NB4 (cell line): ENCODE measurements at regions not wholly inside any gene's neighbourhood (a gene's known extent, or its start where the extent isn't known, plus 50 kb on each side); places are given as distances from the start of the nearest gene placed in this dataset.

Experiments used
- DNase-seq: peaks from one replicate; pipeline ENCODE4 v3.0.0; 2010; ENCODE audit warnings: low read depth
- H3K4me3 ChIP-seq: one replicate; pipeline ENCODE4 v1.5.1; 2011; ENCODE audit warnings: mild to moderate bottlenecking, low read depth, low read length, moderate library complexity
- CTCF ChIP-seq: IDR thresholded peaks from one replicate; pipeline ENCODE4 v1.5.1; 2012; ENCODE audit warnings: low read depth, low read length
- MAX ChIP-seq: IDR thresholded peaks from 2 replicates; pipeline ENCODE4 v1.6.1; 2011; ENCODE audit warnings: low read depth, low read length
- MYC ChIP-seq: IDR thresholded peaks from 2 replicates; pipeline ENCODE4 v1.6.1; 2011; ENCODE audit warnings: low read depth, low read length
- POLR2A ChIP-seq: IDR thresholded peaks from 2 replicates; pipeline ENCODE4 v1.6.1; 2011; ENCODE audit warnings: mild to moderate bottlenecking; ENCODE audit not compliant: insufficient read length; ENCODE audit errors: extremely low read depth

DNA sequence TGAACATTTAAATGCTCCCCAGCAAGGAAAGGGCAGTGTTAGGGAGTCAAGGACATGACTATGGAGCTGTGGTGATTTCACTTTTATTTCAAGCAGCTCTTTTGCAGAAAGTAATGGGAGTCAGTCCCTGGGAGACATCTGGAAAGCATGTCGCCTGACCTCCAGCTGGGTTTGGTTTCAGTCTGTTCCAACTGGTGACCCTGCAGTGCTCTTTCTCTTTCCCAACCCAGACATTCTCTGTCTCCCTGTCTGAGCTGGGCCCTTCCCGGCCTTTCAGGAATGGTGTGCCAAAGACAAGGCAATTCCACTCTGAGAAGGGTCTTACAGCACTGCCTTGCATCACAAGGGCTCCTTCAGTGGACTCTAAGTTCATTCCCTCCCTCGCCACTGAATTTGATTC lies 323.2 kb downstream of the OSR1 start:
- TF ChIP-seq MYC (no peak), CTCF (no peak), MAX (no peak), POLR2A (no peak)

DNA sequence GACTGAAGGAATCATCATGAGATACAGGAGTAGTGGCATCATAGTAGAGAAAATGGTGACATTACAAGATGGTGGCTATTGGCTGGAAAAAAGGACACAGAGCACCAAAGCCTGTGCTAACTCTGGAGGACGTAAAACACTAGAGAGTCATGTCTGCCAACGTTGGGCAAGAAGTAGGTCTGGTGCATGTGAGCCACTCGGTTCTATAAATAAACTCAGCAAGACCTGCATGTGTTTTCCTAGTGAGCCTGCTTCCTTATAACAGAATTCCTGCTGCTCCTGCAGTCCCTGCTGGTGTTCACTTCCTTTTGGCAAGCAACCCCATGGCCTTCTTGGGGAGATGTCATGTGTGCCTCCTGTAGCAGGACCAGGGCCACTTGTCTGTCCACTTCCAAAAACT lies 325.2 kb downstream of the OSR1 start:
- no peak for DNase-seq
- TF ChIP-seq MAX (no peak), CTCF (no peak), POLR2A (no peak), MYC (no peak)
- H3K4me3 ChIP-seq = no peak overlapping the region

More for the DNA sequence above, 323.2 kb downstream of the OSR1 start:
- no peak overlapping the region for H3K4me3 ChIP-seq
- DNase-seq = no peak

GRCh38 chr2:19031642-19032041 lies 326.8 kb downstream of the OSR1 start:
- no peak for DNase-seq
- H3K4me3 ChIP-seq = no peak overlapping the region
- TF ChIP-seq MYC (no peak), MAX (no peak), CTCF (no peak), POLR2A (no peak)

- no peak for DNase-seq
- no peak for TF ChIP-seq POLR2A
- TF ChIP-seq MYC = no peak
- TF ChIP-seq CTCF = no peak
- TF ChIP-seq MAX = no peak
- no peak overlapping the region for H3K4me3 ChIP-seq
Observed at GRCh38 chr2:19029655-19030054, 328.8 kb downstream of the OSR1 start.

GRCh38 chr2:19028587-19029375 lies 329.6 kb downstream of the OSR1 start:
- DNase-seq = no peak
- no peak overlapping the region for H3K4me3 ChIP-seq
- TF ChIP-seq MYC = no peak
- no peak for TF ChIP-seq POLR2A
- TF ChIP-seq MAX = no peak
- TF ChIP-seq CTCF = no peak
